Caki2 (cell line): ENCODE measurements at regions not wholly inside any gene's neighbourhood (a gene's known extent, or its start where the extent isn't known, plus 50 kb on each side); places are given as distances from the start of the nearest gene placed in this dataset.

Experiments used
- DNase-seq: peaks from one replicate; pipeline ENCODE4 v3.0.0-alpha.2; 2015; ENCODE audit warnings: low read depth
- in situ Hi-C: cut with HindIII; loops from 2 replicates; pipeline ENCODE4 v1.10.0; 2016; ENCODE audit warnings: low sequenced_read_pairs, low pct_unique_long_range_greater_than_20kb, mixed read lengths

DNA sequence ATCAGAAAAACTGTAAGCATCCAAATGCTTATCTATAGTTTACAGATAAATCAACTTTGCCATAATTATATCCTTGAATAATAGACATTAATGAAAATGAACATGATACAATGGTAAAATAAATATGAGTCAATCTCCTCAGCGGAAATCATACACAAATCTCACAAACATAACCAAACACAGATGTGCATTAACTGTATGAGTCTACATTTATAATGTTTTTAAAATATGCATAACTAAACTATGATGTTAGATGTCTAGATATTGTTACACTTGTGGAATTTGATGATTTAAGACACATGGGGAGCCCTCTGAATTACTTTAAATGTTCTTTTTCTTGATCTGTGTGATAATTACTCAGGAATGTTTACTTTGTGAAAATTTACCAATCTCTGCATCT is 951.2 kb downstream of the TECRL start:
- DNase-seq = no peak
- in situ Hi-C loops = no loop called here

DNA sequence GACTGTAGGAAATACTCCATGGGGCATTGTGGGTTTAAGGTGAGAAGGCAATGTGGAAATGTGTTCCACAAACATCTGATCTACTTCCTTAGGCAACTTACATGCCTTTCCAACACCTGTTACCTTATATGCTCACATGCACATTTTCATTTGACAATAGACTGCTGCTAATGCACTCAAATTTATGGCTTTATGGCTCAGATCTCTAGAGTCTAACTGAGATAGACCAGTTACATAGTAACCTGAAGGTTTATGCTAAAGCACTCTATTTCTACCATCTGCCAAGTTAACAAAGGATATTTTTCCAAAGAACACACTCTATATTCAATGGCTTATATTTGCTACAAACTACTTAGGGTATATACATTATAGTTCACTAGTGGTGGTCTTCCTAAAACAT is 969.0 kb downstream of the TECRL start:
- no peak for DNase-seq
- in situ Hi-C loops = no loop called here

DNA sequence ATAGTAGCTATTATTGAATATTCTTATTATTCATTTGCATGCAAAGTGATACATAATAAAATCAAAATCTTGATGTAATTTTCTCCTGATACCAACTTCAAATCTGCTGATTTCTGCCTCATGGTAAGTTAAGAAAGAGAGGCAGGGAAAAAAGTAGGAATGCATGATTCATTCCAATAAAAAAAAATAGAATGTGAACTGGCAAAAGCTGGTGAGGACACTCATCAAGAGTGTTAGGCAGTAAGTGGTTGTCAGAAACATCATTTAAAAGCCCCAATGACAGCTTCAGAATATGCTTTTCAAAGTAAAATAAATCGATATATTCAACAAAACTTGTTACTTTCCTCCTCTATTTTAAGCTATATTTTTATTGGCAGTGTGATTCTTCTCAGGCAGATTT is 979.1 kb downstream of the TECRL start:
- in situ Hi-C loops = no loop called here
- DNase-seq = no peak

DNA sequence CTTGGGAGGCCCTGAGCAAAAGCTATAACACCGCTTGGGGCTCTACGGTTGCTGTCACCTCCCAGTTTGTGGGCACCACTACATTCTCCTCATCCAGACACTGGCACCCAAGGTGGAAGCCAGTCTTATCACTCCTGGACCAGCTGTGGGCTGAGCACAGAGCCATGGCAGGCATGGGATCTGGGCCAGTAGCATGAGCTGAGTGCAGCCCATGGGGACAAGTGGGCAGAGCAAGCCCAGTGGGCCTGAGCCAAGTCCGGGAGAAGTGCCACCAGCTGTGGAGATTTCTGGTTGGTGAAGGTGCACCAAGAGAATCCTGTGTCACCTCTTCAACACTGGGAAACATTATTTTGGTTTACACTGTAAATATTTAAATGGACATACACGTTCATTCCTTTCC is 1013.0 kb downstream of the TECRL start:
- in situ Hi-C loops = no loop called here
- no peak for DNase-seq

GRCh38 chr4:63393544-63393943 is 1015.7 kb downstream of the TECRL start:
- no peak for DNase-seq
- in situ Hi-C loops = no loop called here

DNA sequence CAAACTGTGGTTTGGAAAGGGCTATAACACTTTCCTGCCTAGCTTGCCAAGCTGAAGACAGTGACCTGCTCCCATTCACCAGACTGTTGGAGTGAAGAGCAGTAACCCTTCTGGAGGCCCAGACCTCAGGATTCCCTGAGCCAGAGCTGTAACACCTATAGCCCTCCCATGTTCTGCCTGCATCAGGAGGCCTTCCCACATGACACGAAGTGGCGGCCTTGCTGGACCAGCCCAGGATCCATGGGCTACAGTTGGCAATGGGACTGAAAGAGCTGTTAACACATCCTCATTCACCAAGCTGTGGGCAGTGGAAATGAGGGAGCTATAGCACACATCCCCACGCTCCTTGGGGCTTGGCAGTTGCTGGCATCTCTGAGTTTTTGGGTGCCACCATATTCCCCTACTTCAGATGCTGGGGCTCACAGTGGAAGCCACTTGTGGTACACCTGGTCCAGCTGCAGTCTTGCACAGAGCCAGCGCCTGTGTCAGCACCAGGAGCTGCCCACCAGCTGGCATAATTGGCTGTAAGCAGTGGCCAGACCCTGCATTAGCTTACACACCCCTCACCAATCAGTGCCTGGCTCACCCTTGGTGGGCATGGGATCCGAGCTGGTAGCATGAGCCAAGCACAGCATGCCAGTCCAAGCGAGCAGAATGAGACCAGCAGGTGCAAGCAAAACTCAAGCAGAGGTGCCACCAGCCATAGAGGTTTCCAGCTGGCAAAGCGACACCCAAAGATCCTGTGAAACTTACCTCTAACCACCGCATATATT is 1029.3 kb downstream of the TECRL start:
- in situ Hi-C loops = no loop called here
- no peak for DNase-seq

GRCh38 chr4:63371001-63371400 is 1038.2 kb downstream of the TECRL start:
- in situ Hi-C loops = no loop called here
- DNase-seq = no peak

GRCh38 chr4:63361628-63362027 is 1047.6 kb downstream of the TECRL start:
- no peak for DNase-seq
- in situ Hi-C loops = no loop called here

DNA sequence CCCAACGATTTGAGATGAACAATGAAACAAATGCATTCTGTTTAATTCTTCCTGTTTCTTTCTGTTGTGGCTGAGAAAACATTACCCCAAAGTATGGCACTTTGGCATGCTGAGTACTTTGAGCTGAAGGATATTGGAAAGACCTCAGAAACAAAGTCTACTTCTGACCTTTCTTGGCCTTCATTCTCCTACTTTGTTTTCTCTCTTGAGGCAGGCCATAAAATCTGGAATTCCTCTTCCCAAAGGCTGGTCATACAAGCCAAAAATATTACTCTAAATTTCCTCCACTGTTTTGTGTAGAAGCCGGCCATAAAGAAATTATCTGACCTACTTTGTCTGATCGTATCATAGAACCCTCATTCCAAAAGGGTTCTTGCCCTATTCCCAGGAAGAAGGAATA is 1048.2 kb downstream of the TECRL start:
- DNase-seq = no peak
- in situ Hi-C loops = no loop called here

DNA sequence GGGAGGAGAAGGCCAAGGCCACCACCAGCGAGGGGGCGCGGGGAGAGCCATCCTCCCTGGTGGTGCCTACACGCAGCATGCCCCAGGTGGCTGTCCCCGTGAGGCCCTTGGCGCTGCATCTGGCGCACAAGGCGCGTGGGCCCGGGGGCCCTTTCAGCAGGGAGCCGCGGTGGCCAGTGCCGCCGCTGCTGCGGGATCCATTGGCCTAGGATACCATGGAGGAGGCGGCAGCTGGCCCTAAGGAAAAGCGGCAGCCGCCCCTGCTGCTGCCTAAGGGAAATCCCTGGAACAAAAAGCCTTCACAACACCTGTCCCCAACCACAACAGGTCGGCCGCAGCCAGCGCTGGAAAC is 1059.6 kb downstream of the TECRL start:
- DNase-seq = no peak
- in situ Hi-C loops = no loop called here

- in situ Hi-C loops = no loop called here
- no peak for DNase-seq
These were observed 1060.2 kb downstream of the TECRL start for GRCh38 chr4:63348735-63349673.

- no peak for DNase-seq
- in situ Hi-C loops = no loop called here
These were observed 1084.1 kb downstream of the TECRL start for GRCh38 chr4:63325140-63325539.

DNA sequence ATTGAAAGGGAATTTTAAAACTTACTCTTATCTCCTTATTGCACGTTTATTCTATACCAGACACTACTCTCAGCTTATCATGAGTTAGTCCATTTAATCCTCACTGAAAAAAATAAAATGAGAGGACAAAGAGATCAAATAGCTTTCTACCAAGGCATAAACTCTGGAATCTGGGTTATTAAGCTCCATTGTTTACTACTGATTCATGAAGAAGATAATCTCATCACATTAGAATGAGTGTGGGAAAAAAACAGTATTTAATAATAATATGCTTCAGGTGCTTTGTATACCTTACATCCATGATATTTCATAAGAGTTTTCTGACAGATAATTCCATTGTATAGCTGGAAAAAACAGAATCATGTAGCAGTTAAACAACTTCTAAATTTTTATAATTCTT is 1092.6 kb downstream of the TECRL start:
- in situ Hi-C loops = no loop called here
- no peak for DNase-seq

DNA sequence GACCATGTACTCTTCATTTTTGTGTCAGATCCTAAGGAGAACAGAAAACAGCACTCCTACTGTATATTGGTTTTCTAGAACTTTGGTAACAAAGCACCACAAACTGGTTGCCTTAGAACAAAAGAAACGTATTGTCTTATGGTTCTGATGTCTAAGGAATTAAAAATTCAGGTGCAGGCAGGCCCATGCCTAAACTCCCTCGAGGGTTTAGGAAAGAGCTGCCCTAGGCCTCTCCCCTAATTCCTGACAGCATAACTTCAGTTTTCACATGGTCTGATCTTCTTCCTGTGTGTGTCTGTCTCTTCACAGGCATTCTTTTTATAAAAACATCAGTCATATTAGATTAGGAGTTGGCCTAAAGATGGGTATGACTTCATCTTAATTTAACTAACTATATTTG is 1093.6 kb downstream of the TECRL start:
- no peak for DNase-seq
- in situ Hi-C loops = no loop called here

DNA sequence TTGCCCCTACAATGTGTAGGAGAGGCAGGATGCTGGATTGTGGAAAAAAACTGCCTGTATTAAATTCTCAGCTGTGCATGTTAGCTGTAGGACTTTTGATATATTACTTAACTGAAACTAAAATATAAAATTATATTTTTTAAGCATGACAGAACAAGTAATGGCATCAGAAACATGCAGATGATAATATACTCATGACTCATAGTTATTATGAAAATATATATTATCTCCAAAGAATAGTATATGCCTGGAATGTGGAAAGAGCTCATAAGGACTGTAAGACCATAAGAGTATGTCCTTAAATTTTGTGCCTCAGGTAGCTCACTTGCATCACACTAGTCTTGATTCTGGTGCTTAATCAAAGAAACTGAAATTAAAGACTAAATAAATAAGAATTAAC is 1100.6 kb downstream of the TECRL start:
- no peak for DNase-seq
- in situ Hi-C loops = no loop called here

DNA sequence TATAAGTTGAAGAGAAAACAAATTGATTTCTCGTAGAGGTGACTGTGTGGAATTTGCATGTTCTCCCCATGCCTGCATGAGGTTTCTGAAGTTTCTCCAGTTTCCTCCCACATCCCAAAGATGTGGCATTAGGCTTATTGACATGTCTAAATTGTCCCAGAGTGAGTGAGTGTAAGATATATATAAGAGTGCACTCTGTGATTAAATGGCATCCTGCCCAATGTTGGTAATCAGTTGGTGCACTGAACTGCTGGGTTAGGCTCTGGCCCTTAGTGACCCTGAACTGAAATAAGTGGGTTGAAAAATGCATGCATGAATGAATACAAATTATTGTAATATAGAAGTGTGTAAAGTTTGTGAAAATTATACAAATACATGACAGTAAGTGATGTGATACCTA is 1106.5 kb downstream of the TECRL start:
- no peak for DNase-seq
- in situ Hi-C loops = no loop called here

- no peak for DNase-seq
These were observed 1107.2 kb downstream of the TECRL start for GRCh38 chr4:63302078-63302477.

DNA sequence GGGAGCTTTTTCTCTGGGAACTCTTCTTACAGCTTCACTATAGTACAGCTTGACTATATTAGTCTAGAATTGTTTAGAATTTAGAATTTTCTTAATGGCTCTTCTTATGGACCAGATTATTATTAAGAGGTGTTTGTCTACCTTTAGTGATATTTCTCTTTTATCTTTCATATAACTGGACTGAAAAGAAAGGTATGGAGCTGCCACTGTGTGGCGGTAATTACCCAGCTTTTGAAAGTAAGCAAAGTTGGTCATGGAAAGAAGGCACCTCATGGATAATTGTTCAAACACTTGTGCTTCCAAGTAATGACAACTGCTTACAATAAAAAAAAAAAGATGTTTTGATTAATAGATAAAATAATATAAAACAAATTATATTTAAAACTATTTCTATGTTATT is 1112.5 kb downstream of the TECRL start:
- in situ Hi-C loops = no loop called here
- no peak for DNase-seq

More at GRCh38 chr4:63302078-63302477, 1107.2 kb downstream of the TECRL start:
- in situ Hi-C loops = no loop called here

- in situ Hi-C loops = no loop called here
- no peak for DNase-seq
These were observed 1133.8 kb downstream of the TECRL start for GRCh38 chr4:63275491-63275890.

DNA sequence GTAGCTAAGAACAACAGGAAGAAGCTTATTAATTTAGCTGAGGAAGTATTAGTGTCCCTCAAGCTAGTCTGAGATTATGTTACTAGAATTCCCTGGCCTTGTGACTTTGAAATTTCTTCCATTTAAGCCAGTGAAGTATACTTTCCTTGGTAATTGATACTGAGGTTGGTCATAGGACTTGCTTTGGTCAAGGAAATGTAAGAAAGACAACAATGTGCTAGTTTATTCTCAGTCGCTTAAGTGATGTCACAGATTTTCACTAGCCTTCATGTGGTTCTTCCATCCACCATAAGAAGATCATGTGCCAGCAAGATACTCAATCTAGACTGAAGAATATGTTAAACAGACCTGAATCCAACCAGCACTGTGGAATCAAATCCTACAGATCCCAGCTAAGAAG is 1140.1 kb downstream of the TECRL start:
- no peak for DNase-seq
- in situ Hi-C loops = no loop called here
